Stimulated activated CD4-positive, alpha-beta T cell treated with anti-CD3 and anti-CD28 coated beads, TNF-alpha, amount 100 ng/mL, for 48 hours (primary cell): ENCODE measurements at regions not wholly inside any gene's neighbourhood (a gene's known extent, or its start where the extent isn't known, plus 50 kb on each side); places are given as distances from the start of the nearest gene placed in this dataset.
"Not testable (repeated sequence)": the region's sequence is repeated elsewhere in the genome, so short reads cannot be mapped to it uniquely, and the experiment has no call there.

ENCODE experiments used
- DNase-seq, 3 donors: peaks; one replicate each; pipeline ENCODE4 v3.0.0-alpha.2; 2020; ENCODE audit warnings: low read depth in 3 of 3

- DNase-seq, result no peak
Observed at GRCh38 chr3:150128126-150128525, 157.4 kb upstream of the PFN2 start.

- no peak for DNase-seq
Observed at GRCh38 chr3:150127011-150127490, 156.4 kb upstream of the PFN2 start.

GRCh38 chr3:150124142-150124541 lies 153.4 kb upstream of the PFN2 start:
- no peak for DNase-seq

GRCh38 chr3:150123249-150123648 lies 152.6 kb upstream of the PFN2 start:
- DNase-seq, result not testable (repeated sequence)

- DNase-seq, result no peak
Observed at GRCh38 chr3:150118219-150118618, 147.5 kb upstream of the PFN2 start.

- DNase-seq, result no peak
Observed at GRCh38 chr3:150117076-150117475, 146.4 kb upstream of the PFN2 start.

- no peak for DNase-seq
Observed at GRCh38 chr3:150116196-150116595, 145.5 kb upstream of the PFN2 start.

GRCh38 chr3:150114873-150115540 lies 144.3 kb upstream of the PFN2 start:
- no peak for DNase-seq

- no peak for DNase-seq
Observed at GRCh38 chr3:150114273-150114672, 143.6 kb upstream of the PFN2 start.

GRCh38 chr3:150110097-150110496 lies 139.4 kb upstream of the PFN2 start:
- DNase-seq, result no peak

GRCh38 chr3:150107429-150108175 lies 136.9 kb upstream of the PFN2 start:
- DNase-seq, result no peak

GRCh38 chr3:150106740-150107428 lies 136.2 kb upstream of the PFN2 start:
- DNase-seq, result no peak

GRCh38 chr3:150105886-150106612 lies 135.4 kb upstream of the PFN2 start:
- DNase-seq, result no peak

- DNase-seq, result no peak
Observed at GRCh38 chr3:150105025-150105424, 134.3 kb upstream of the PFN2 start.

- no peak for DNase-seq
Observed at GRCh38 chr3:150104564-150104963, 133.9 kb upstream of the PFN2 start.

- DNase-seq, result no peak
Observed at GRCh38 chr3:150101016-150101415, 130.3 kb upstream of the PFN2 start.

GRCh38 chr3:150098621-150099020 lies 127.9 kb upstream of the PFN2 start:
- no peak for DNase-seq

- DNase-seq, result no peak
Observed at GRCh38 chr3:150097588-150097890, 126.8 kb upstream of the PFN2 start.

GRCh38 chr3:150096700-150097587 lies 126.2 kb upstream of the PFN2 start:
- no peak for DNase-seq

GRCh38 chr3:150094150-150094933 lies 123.6 kb upstream of the PFN2 start:
- no peak for DNase-seq
